LNCaP clone FGC (cell line): ENCODE measurements at regions not wholly inside any gene's neighbourhood (a gene's known extent, or its start where the extent isn't known, plus 50 kb on each side); places are given as distances from the start of the nearest gene placed in this dataset.
"Not testable (repeated sequence)": the region's sequence is repeated elsewhere in the genome, so short reads cannot be mapped to it uniquely, and the experiment has no call there.

Experiments
- DNase-seq: peaks from one replicate; pipeline ENCODE4 v3.0.0-alpha.2; 2011; ENCODE audit warnings: low read depth
- H3K4me3 ChIP-seq: 2 replicates; pipeline ENCODE4 v1.5.1; 2011; ENCODE audit warnings: mild to moderate bottlenecking, low read depth, low read length, control low read depth
- CTCF ChIP-seq: IDR thresholded peaks from 2 replicates; pipeline ENCODE4 v1.5.1; 2012; ENCODE audit warnings: mild to moderate bottlenecking; ENCODE audit not compliant: control insufficient read depth, insufficient read depth; ENCODE audit errors: extremely low read depth

- TF ChIP-seq CTCF, result no peak
- H3K4me3 ChIP-seq, result no peak overlapping the region
- no peak for DNase-seq
Observed at GRCh38 chr4:173731257-173731656, 201.2 kb upstream of the HAND2 start.

- no peak overlapping the region for H3K4me3 ChIP-seq
- no peak for DNase-seq
- no peak for TF ChIP-seq CTCF
Observed at GRCh38 chr4:173722075-173722474, 192.0 kb upstream of the HAND2 start.

- H3K4me3 ChIP-seq, DNase-seq: not testable (repeated sequence)
Observed at GRCh38 chr4:173718504-173718903, 188.5 kb upstream of the HAND2 start.

DNA sequence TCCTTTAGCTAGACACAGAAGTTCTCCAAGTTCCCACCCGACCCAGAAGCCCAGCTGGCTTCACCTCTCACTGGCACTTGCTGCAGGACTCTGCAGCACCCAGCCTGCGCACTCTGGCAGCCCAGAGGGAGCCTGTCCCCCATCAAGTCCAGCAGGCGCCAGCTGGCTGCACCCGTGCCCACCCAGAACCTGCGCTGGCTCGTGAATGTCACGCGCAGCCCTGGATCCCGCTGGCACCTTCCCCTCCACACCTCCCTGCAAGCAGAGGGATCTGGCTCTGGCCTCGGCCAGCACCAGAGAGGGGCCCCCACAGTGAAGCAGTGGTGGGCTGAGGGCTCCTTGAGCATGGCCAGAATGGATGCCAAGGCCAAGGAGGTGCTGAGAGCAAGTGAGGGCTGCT lies 187.6 kb upstream of the HAND2 start:
- H3K4me3 ChIP-seq, result no peak overlapping the region
- no peak for TF ChIP-seq CTCF
- no peak for DNase-seq

DNA sequence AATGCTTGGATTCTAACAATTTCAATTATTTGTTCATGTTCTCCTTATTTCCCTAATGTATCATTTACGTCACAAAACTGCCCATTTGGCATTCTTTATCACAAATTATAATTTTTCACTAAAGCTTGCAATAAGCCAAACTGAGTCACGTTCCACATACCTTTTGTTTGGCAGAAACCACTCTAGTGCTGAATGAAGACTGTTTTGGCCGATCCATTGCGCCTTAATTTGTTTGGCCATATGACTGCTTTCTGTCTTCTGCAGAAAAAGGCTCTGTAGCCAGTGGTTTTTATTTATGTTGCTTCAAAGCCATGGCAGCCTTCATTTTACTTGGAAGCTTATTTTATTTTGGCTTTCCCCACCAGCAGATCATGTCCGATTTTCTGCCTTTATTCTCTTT lies 184.4 kb upstream of the HAND2 start:
- TF ChIP-seq CTCF, result no peak
- DNase-seq, result no peak
- H3K4me3 ChIP-seq, result no peak overlapping the region

- no peak for TF ChIP-seq CTCF
- no peak for DNase-seq
Observed at GRCh38 chr4:173713026-173713425, 183.0 kb upstream of the HAND2 start.

DNA sequence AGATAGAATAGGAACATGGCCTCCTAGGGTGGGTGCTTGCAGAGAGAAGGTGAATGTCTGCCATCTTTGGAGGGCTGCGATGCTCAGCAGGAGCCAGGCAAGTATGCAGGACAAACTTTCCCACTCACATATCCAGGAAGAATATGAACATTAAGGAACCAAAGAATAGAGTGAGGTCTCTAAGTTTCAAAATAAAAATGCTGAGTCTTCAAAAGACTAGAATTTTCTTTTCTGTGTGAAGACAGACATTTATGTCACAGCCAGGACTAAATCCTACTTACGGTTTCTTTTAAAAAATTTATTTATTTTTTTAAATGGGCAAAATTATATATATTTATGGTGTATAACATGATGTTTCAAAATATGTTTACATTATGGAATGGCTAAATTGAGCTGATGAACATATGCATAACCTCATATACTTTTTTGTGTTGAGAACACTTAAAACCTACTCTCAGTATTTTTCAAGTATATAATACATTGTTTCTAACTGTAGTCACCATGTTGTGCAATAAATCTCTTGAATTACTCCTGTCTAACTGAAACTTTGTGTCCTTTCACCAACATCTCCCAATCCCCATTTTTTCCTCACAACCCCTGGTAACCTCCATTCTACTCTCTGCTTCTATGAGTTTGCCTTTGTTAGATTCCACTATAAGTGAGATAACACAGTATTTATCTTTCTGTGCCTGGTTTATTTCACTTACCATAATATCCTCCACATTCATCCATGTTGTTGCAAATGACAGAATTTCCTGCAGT lies 177.8 kb upstream of the HAND2 start:
- TF ChIP-seq CTCF, result no peak
- DNase-seq, result no peak
- no peak overlapping the region for H3K4me3 ChIP-seq

More at GRCh38 chr4:173713026-173713425, 183.0 kb upstream of the HAND2 start:
- no peak overlapping the region for H3K4me3 ChIP-seq
